Vagina (tissue), 2 donors: ENCODE measurements at regions not wholly inside any gene's neighbourhood (a gene's known extent, or its start where the extent isn't known, plus 50 kb on each side); places are given as distances from the start of the nearest gene placed in this dataset.

Experiments used
- POLR2A ChIP-seq, 2 donors: fragments of 450-650 bp; IDR thresholded peaks; one replicate each; pipeline ENCODE4 v1.6.1; 2017; ENCODE audit warnings: antibody characterized with exemption in 2 of 2, mild to moderate bottlenecking in 2 of 2, moderate library complexity in 2 of 2
- TF ChIP-seq, protein P1 (sequence below), 3 experiments: fragments of 450-650 bp in 2 of 3; fragments of 200-600 bp in 1 of 3; sonication (generic) in 1 of 3; IDR thresholded peaks; one replicate each; pipeline ENCODE4 v1.5.1; 2017 to 2019; ENCODE audit warnings: antibody characterized with exemption in 3 of 3, mild to moderate bottlenecking in 2 of 3, moderate library complexity in 2 of 3

DNA sequence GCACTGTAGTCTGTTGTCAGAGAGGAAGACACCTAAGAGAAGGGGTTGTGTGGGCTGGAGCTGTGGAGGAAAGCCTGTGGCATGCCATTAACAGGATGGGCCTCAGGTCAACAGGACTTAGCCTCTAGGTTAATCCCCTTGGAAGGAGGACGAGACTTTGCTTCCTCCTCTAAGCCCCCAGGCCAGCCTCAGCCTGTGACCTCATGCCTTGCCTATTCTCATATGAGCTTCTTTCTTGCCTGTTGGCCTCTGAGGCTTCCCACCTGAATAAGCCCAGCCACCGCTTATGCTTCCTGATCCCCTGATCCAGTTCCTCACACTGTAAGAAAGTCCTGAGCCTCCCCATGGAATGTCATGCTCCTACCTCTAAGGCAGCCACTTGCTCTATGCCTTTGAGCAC lies 52.2 kb upstream of the TBC1D21 start:
- TF ChIP-seq, protein P1, sequence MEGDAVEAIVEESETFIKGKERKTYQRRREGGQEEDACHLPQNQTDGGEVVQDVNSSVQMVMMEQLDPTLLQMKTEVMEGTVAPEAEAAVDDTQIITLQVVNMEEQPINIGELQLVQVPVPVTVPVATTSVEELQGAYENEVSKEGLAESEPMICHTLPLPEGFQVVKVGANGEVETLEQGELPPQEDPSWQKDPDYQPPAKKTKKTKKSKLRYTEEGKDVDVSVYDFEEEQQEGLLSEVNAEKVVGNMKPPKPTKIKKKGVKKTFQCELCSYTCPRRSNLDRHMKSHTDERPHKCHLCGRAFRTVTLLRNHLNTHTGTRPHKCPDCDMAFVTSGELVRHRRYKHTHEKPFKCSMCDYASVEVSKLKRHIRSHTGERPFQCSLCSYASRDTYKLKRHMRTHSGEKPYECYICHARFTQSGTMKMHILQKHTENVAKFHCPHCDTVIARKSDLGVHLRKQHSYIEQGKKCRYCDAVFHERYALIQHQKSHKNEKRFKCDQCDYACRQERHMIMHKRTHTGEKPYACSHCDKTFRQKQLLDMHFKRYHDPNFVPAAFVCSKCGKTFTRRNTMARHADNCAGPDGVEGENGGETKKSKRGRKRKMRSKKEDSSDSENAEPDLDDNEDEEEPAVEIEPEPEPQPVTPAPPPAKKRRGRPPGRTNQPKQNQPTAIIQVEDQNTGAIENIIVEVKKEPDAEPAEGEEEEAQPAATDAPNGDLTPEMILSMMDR (IDR thresholded peaks at IDR 0.05), result no peak
- no peak for TF ChIP-seq POLR2A (IDR thresholded peaks at IDR 0.05)
